Pons (tissue), 1 donor: ENCODE measurements at regions not wholly inside any gene's neighbourhood (a gene's known extent, or its start where the extent isn't known, plus 50 kb on each side); places are given as distances from the start of the nearest gene placed in this dataset.

Experiments
- DNase-seq: peaks from one replicate; pipeline ENCODE4 v3.0.0-alpha.2; 2016; ENCODE audit warnings: low spot score

DNA sequence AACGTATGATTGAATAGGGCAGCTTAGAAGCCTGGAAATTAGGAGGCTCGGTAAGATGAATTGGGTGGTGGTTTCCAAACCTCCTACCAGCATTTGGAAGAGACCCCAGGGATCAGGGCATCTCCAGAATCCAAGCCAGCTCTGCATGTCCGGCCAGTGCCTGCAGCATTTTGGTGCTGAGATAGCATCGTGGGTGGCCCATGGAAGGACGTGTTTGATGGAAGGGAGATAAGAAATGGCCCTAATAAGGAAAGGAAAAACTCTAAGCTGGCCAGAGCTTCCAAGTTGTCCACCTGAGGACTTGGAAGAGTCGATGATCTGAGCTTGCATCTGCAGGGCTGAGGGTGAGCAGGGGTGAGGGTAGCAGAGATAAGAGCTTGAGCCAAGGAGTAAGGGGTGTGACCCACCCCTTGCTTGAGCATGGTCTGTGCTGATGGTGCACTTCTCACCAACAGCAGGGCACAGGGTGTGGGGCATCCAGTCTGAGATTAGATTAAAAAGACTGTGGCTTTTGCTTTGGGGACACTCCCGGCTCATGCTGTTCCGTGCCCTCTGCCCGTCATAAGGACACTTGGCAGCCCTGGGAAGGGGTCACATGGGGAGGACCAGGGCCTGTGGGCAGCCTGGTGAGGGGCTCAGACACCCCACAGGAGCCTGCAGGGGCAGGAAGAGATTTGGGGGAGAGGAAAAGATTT is 213.2 kb downstream of the ERMARD start:
- DNase-seq = no peak

GRCh38 chr6:169963581-169964297 is 212.3 kb downstream of the ERMARD start:
- no peak for DNase-seq

GRCh38 chr6:169962604-169963469 is 211.4 kb downstream of the ERMARD start:
- no peak for DNase-seq

- DNase-seq = no peak
Measured at GRCh38 chr6:169961772-169962561, 210.5 kb downstream of the ERMARD start.

GRCh38 chr6:169960886-169961611 is 209.6 kb downstream of the ERMARD start:
- no peak for DNase-seq

DNA sequence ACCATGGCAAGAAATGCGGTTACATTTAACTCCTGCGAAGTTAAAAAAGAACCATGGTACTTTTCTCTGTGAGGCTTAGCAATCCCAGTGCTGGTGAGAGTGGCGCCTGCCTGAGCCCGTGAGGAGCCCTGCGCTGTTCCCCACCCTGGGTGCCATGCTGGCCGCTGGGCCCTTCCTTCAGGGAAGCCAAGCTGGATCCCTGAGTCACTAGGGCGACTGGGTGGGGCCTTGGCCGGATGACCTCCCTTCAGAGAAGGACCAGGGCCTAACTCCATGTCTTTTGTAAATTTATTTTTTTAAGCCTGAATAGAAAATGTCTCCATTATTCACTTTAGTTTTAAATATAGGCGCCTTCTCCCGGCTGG is 209.1 kb downstream of the ERMARD start:
- DNase-seq = no peak

DNA sequence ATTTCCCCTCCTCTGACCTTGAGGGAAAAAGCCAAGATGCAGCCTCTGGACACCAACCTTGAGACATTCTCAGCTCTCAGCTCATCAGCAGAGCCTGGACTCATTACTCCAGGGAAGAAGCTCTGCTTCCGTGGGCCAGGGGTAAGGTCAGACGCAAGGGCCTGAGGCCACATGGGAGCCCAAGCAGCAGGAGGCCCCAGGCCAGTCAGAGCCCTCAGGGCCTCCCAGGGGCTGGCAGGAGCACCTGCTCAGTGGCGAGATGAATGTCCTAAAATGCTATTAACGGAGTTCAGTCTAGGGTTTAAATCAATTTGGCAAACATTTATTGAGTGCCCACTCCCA is 208.6 kb downstream of the ERMARD start:
- DNase-seq = no peak

GRCh38 chr6:169959136-169960002 is 207.9 kb downstream of the ERMARD start:
- DNase-seq = peak; percentile 15

DNA sequence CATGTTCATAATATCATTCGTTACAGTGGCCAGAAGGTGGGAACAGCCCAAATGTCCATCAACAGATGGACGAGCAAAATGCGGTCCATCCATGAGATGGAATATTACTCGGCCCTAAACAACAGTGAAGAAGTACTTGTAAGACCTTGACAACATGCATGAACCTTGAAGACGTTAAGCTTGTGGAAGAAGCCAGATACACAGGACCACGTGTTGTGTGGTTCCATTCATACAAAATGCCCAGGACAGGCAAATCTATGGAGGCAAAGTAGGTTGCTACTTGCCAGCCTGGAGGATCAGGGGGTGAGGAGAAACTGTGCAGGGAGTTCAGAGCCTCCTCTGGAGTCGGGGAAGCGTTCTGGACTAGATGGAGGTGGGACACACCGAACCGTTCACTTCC is 207.1 kb downstream of the ERMARD start:
- DNase-seq = no peak

DNA sequence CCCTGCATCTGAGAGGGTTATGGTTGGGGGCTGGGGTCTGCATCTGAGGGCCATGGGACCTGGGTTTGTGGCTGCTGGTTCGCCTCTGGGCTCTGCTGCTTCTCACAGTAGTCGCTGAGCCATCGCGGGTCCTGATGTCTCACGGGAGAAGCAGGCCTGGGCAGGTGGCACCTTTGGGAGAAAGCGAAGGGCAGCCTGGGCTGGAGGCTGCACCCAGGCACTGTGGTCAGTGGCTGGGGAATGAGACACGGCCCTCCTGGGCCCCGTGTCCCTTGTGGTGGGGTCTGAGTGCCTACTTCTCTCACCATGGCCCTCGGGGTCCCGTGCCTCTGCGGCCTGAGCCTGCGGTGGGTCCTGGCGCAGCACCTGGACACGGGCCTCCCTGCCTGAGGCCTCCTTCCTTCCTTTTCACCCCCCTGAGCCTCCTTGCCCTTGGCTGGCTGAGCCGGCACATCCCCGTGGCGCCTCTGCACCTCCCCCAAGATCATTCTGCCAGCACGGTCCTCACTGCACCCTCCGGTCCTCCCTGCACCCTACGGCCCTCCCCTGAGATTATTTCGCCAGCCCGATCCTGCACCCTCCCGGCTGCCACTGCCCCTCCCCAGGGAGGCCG is 206.0 kb downstream of the ERMARD start:
- DNase-seq = no peak

- no peak for DNase-seq
Measured at GRCh38 chr6:169956580-169956979, 205.2 kb downstream of the ERMARD start.

DNA sequence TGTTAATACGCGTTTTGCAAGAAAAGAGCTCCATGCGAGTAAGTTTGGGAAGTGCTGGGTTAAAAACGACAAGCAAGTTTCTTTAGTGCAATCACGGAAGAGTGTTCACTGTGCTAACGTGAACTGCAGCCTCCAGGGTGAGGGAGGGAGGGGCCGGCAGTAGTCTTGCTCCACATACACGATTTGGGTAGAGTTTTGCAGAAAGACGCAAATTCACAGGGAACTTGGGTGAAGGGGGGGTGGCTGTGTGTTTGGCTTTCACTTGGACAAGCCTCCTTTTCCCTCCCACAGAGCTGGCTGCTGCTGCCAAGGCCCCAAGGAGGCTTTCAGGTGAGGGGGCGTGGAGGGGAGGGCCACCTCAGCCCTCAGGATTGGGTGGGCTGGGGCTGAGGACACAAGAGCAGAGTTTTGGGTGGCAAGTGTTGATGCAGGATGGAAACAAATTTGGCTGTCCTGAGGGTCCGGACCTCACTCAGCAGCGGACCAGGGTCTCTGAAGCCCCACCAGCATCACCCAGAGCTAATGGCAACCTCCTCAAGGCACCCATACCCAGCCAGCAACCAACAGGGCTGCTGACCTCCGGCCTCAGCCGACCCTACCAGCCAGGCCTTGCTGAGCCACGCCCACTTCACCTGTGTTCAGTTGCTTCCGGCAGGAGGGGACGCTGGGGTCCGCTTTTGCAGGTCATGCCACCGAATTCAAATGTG is 204.5 kb downstream of the ERMARD start:
- no peak for DNase-seq

DNA sequence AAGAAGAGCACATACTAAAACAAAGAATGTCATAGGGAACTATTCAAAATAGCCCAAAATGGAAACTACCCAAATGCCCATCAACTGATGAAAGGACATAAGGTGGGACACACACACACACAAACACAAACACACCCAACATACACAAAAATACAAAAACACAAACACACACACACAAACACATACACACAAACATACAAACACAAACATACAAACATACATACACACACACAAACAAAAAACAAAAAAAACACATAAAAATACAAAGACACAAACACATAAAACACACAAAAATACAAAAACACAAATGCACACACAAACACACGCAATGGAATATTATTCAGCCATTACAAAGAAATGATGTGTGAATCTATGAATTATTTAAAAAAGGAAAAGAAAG is 203.6 kb downstream of the ERMARD start:
- no peak for DNase-seq

DNA sequence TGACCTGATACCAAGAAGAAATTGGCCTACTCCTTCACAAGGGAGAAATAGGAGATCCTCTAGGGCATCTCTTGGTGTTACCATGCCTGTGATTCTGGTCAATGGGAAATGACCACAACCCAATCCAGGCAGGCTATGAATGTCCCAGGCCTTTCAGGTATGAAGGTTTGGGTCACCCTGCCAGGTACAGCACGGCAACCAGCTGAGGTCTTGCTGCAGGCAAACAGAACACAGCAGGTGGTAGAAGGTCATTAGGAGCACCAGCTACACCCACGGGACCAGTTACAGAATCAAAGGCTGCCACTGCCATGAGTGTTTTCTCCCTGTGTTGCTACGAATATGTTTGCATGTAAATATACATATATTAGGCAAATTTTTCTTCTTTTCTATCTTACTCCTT is 202.3 kb downstream of the ERMARD start:
- DNase-seq = no peak

GRCh38 chr6:169950558-169950957 is 199.1 kb downstream of the ERMARD start:
- DNase-seq = peak; percentile 18

- no peak for DNase-seq
Measured at GRCh38 chr6:169949511-169950097, 198.2 kb downstream of the ERMARD start.

DNA sequence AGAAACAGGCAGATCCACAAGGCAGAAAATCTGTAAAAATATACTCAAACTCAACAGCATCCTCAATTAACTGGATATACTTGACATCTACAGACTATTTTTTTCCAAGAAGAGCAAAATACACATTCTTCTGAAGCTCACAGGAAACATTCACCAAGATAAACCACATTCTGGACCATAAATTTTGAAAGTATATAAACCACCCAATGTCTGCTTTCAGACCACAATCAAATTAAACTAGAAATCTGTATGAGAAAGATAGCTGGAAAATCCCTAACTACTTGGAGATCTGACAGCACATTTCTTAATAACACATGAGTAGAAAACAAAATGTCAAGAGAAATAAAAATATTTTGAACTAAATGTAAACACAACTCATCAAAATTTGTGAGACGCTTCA is 195.5 kb downstream of the ERMARD start:
- DNase-seq = no peak

DNA sequence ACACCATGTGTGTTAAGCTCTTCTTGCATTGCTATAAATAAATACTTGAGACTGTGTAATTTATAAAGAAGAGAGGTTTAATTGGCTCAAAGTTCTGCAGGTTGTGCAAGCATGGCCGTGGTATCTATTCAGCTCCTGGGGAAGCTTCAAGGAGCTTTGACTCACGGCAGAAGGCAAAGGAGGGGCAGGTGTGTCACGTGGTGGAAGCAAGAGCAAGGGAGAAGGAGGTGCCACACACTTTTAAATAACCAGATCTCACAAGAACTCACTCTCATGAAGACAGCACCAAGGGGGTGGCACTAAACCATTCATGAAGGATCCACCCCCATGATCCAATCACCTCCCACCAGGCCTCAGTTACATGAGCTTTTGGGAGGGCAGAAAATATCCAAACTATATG is 193.7 kb downstream of the ERMARD start:
- DNase-seq = no peak

GRCh38 chr6:169944415-169944814 is 193.0 kb downstream of the ERMARD start:
- no peak for DNase-seq
